Tibial nerve (tissue), 3 donors: ENCODE measurements at regions not wholly inside any gene's neighbourhood (a gene's known extent, or its start where the extent isn't known, plus 50 kb on each side); places are given as distances from the start of the nearest gene placed in this dataset.

Experiments
- POLR2A ChIP-seq, 2 donors: fragments of 450-650 bp; IDR thresholded peaks; one replicate each; pipeline ENCODE4 v1.6.1; 2017; ENCODE audit warnings: antibody characterized with exemption in 2 of 2, mild to moderate bottlenecking in 2 of 2, moderate library complexity in 2 of 2
- TF ChIP-seq, protein P1 (sequence below), 5 experiments: fragments of 200-600 bp in 3 of 5; fragments of 450-650 bp in 2 of 5; sonication (generic) in 3 of 5; IDR thresholded peaks; one replicate each; pipeline ENCODE4 v1.5.1; 2016 to 2019; ENCODE audit warnings: antibody characterized with exemption in 5 of 5, mild to moderate bottlenecking in 3 of 5, moderate library complexity in 2 of 5

DNA sequence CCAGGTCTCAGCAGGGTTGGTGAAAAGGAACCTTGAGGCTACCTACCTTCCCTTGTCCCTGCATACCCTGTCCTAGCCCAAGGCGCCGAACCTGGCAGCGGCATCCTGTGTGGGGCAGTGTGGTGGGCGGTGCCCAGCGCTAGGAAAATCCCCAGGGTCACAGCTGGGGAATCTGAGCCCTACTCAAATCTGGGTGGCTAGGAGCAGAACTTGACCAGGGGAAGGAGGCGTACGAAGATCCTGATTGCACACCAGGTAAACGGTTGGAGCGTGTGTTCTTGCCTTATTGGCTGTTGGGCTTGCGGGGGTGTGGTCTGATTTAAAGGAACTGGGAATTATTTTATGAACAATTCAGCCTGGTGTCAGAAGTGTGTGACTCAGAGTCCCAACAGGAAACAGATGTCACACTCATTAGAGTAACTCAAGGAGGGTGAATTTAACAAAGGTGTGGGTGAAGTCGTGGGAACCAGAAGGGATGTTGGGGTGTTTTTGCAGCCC is 118.6 kb downstream of the LRIG2 start:
- TF ChIP-seq, protein P1, sequence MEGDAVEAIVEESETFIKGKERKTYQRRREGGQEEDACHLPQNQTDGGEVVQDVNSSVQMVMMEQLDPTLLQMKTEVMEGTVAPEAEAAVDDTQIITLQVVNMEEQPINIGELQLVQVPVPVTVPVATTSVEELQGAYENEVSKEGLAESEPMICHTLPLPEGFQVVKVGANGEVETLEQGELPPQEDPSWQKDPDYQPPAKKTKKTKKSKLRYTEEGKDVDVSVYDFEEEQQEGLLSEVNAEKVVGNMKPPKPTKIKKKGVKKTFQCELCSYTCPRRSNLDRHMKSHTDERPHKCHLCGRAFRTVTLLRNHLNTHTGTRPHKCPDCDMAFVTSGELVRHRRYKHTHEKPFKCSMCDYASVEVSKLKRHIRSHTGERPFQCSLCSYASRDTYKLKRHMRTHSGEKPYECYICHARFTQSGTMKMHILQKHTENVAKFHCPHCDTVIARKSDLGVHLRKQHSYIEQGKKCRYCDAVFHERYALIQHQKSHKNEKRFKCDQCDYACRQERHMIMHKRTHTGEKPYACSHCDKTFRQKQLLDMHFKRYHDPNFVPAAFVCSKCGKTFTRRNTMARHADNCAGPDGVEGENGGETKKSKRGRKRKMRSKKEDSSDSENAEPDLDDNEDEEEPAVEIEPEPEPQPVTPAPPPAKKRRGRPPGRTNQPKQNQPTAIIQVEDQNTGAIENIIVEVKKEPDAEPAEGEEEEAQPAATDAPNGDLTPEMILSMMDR (IDR thresholded peaks at IDR 0.05) = no peak
- TF ChIP-seq POLR2A (IDR thresholded peaks at IDR 0.05) = no peak
